AG04450 (cell line): ENCODE measurements at regions not wholly inside any gene's neighbourhood (a gene's known extent, or its start where the extent isn't known, plus 50 kb on each side); places are given as distances from the start of the nearest gene placed in this dataset.

Experiments
- CTCF ChIA-PET: fragments of 300-600, 350-600 bp; formaldehyde crosslinking; extraction: SDS; loops from one replicate; lab custom pipeline; 2022; ENCODE audit warnings: antibody characterized with exemption, inconsistent platforms; lab: Charles Lee
- POLR2A ChIA-PET: fragments of 350-600 bp; formaldehyde crosslinking; extraction: SDS; loops from one replicate; lab custom pipeline; 2021; ENCODE audit warnings: antibody characterized with exemption, inconsistent platforms; lab: Yijun Ruan, JAX
- DNase-seq: peaks from one replicate; pipeline ENCODE4 v3.0.0-alpha.2; 2011; ENCODE audit warnings: low read depth, low spot score
- H3K27ac ChIP-seq: one replicate; pipeline ENCODE4 v1.5.1; 2012; ENCODE audit warnings: low read depth, low read length, control low read depth
- H3K27me3 ChIP-seq: one replicate; pipeline ENCODE4 v1.6.0; 2012; ENCODE audit warnings: low read length; ENCODE audit not compliant: control insufficient read depth, insufficient read depth
- H3K4me3 ChIP-seq: 2 replicates; pipeline ENCODE4 v1.5.1; 2011; ENCODE audit warnings: mild to moderate bottlenecking, low read depth, low read length, control low read depth
- H3K9me3 ChIP-seq: 2 replicates; pipeline ENCODE4 v1.5.1; 2012; ENCODE audit warnings: low read length; ENCODE audit not compliant: control insufficient read depth, insufficient read depth
- TF ChIP-seq, protein P1 (sequence below): IDR thresholded peaks from 2 replicates; pipeline ENCODE4 v1.5.1; 2011; ENCODE audit warnings: low read depth, low read length, control low read depth, inconsistent platforms

DNA sequence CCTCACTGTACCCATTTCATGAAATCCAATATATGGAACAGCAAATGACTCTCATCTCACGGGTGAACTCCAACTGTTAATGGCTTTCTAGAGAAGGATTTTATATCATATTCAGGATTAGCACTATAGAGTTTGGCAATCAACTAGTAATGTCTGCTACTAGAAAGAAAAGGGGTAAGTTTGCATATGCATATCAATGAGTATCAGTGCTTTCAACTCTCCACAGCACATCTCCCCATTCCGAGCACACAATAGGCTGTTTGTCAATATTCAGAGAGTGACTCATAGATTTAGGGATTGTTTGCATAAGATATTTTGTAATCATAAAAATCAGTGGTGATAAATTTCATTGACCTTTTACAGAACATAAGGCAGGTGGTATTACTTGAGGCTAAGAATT is 163.2 kb upstream of the LMCD1 start:
- TF ChIP-seq, protein P1, sequence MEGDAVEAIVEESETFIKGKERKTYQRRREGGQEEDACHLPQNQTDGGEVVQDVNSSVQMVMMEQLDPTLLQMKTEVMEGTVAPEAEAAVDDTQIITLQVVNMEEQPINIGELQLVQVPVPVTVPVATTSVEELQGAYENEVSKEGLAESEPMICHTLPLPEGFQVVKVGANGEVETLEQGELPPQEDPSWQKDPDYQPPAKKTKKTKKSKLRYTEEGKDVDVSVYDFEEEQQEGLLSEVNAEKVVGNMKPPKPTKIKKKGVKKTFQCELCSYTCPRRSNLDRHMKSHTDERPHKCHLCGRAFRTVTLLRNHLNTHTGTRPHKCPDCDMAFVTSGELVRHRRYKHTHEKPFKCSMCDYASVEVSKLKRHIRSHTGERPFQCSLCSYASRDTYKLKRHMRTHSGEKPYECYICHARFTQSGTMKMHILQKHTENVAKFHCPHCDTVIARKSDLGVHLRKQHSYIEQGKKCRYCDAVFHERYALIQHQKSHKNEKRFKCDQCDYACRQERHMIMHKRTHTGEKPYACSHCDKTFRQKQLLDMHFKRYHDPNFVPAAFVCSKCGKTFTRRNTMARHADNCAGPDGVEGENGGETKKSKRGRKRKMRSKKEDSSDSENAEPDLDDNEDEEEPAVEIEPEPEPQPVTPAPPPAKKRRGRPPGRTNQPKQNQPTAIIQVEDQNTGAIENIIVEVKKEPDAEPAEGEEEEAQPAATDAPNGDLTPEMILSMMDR = no peak
- POLR2A ChIA-PET = no interaction called here
- no peak overlapping the region for H3K4me3 ChIP-seq
- CTCF ChIA-PET = no interaction called here
- no peaks in the 10 kb centered on the region for H3K9me3 ChIP-seq
- H3K27me3 ChIP-seq = peaks cover 3% of the 10 kb centered on the region
- no peak overlapping the region for H3K27ac ChIP-seq
- no peak for DNase-seq

DNA sequence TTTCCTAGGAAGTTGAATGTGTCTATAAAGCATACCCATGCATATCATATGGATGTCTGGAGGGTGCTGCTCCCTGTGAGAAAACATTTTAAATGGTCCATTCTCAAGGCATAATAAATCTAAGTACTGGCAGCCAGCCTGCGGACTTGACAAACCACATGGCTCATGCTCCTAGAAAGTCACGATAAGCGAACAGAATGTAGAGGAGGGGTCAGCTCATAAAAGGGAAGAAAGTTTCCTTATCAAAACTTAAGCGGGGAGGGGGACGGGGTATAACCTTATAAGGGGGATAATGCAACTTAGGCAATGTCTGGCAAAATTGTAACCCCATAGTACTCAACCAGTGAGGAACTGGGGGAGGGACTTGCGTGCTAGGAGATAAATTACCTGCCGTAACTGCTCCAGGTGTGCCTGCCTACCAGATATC is 159.8 kb upstream of the LMCD1 start:
- DNase-seq = no peak
- CTCF ChIA-PET = interaction anchor here (0.6 kb wide), 1 partner anchor 13 kb away, joined by 3 read pairs; no protein-coding TSS in a partner anchor
- TF ChIP-seq, protein P1 = no peak
- Histone ChIP-seq H3K27me3 (peaks cover 3% of the 10 kb centered on the region), H3K9me3 (no peaks in the 10 kb centered on the region), H3K27ac (no peak overlapping the region), H3K4me3 (no peak overlapping the region)
- POLR2A ChIA-PET = no interaction called here

DNA sequence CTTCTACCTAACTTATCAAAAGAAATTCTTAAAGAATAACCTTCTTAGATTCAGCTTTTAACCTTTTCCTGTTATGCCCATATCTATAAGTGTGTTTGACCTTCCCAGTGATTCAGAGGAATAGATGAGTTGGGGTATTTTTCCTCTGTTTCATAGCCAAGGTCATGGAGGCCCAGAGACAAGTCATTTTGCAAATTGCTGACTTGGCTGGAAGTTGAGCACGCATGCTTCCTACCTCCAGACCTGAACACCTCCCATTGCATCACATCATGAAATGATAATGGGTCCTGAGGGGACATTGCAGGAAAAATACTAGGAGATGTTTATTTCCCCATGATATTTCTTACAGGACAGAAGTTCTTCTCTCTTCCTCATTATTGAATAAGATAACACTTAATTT is 158.6 kb upstream of the LMCD1 start:
- H3K4me3 ChIP-seq = no peak overlapping the region
- CTCF ChIA-PET = interaction anchor here (1.1 to 1.2 kb wide), 2 partner anchors 41 to 105 kb away, joined by 3 to 6 read pairs; no protein-coding TSS in a partner anchor
- TF ChIP-seq, protein P1 = no peak
- no peak for DNase-seq
- POLR2A ChIA-PET = no interaction called here
- no peaks in the 10 kb centered on the region for H3K9me3 ChIP-seq
- peaks cover 3% of the 10 kb centered on the region for H3K27me3 ChIP-seq
- no peak overlapping the region for H3K27ac ChIP-seq

DNA sequence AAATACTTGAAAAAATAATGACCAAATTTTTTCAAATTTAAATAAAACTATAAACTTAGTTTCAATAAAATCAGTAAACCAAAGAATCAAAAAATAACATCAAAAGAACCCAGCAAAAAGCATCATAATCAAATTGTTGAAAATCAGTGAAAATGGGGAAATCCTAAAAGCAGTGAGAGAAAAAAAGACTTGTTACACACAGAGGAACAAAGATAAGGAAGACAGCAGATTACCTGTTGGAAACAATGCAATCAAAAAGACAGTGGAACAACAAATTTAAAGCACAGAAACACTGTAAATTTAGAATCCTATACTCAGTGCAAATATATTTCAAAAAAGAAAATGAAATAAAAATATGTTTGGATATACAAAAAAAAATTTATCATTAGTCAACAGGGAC is 156.2 kb upstream of the LMCD1 start:
- TF ChIP-seq, protein P1 = no peak
- DNase-seq = no peak
- ChIA-PET CTCF (interaction anchor here (0.6 to 1.4 kb wide), 2 partner anchors 21 to 43 kb away, joined by 3 to 4 read pairs; no protein-coding TSS in a partner anchor), POLR2A (no interaction called here)
- peaks cover 3% of the 10 kb centered on the region for H3K27me3 ChIP-seq
- H3K27ac ChIP-seq = no peak overlapping the region
- H3K9me3 ChIP-seq = no peaks in the 10 kb centered on the region
- H3K4me3 ChIP-seq = no peak overlapping the region

DNA sequence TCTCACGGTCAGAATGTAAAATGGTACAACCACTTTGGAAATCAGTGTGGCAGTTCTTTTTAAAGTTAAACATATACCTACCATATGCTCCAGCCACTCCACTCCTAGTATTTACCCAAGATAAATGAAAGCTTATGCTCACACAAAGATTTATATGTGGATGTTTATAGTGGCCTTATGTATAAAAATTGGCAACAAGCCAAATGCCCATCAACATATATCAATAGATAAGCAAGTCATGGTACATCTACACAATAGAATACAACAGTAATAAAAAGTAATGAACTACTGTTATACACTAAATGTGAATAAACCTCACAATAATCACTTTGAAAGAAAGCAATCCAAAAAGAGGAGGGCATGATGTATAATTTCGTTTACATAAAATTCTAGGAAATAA is 153.5 kb upstream of the LMCD1 start:
- no peak for DNase-seq
- no peak overlapping the region for H3K4me3 ChIP-seq
- ChIA-PET CTCF (interaction anchor here (2.3 kb wide), 1 partner anchor 69 kb away, joined by 6 read pairs; no protein-coding TSS in a partner anchor), POLR2A (no interaction called here)
- no peaks in the 10 kb centered on the region for H3K27me3 ChIP-seq
- TF ChIP-seq, protein P1 = no peak
- no peaks in the 10 kb centered on the region for H3K9me3 ChIP-seq
- H3K27ac ChIP-seq = no peak overlapping the region
